Body of pancreas (tissue), 4 donors: ENCODE measurements at regions not wholly inside any gene's neighbourhood (a gene's known extent, or its start where the extent isn't known, plus 50 kb on each side); places are given as distances from the start of the nearest gene placed in this dataset.

ENCODE experiments used
- CTCF ChIP-seq, 7 experiments: fragments of 450-650 bp in 4 of 7; fragments of 200-600 bp in 3 of 7; sonication (generic) in 3 of 7; IDR thresholded peaks; one replicate each; pipeline ENCODE4 v1.5.1; 2016 to 2019; ENCODE audit warnings: antibody characterized with exemption in 7 of 7
- POLR2A ChIP-seq, 3 donors: fragments of 450-650 bp; IDR thresholded peaks; one replicate each; pipeline ENCODE4 v1.6.1; 2016; ENCODE audit warnings: antibody characterized with exemption in 3 of 3, mild to moderate bottlenecking in 2 of 3

GRCh38 chr12:111185889-111186227 lies 183.0 kb downstream of the PHETA1 start:
- TF ChIP-seq CTCF (IDR thresholded peaks at IDR 0.05) (no peak), POLR2A (IDR thresholded peaks at IDR 0.05) (no peak)
